Uterus (tissue), 3 donors: ENCODE measurements at regions not wholly inside any gene's neighbourhood (a gene's known extent, or its start where the extent isn't known, plus 50 kb on each side); places are given as distances from the start of the nearest gene placed in this dataset.

Experiments used
- DNase-seq, 2 donors: peaks; one replicate each; pipeline ENCODE4 v3.0.0-alpha.2; 2019 to 2020
- H3K27ac ChIP-seq, 2 donors: fragments of 200-600 bp; sonication (generic); 1 replicate in 1 of 2; 2 replicates in 1 of 2; pipeline ENCODE4 v1.5.1; 2016 to 2018
- H3K27me3 ChIP-seq, 2 donors: fragments of 200-600 bp; sonication (generic); one replicate each; pipeline ENCODE4 v1.5.1; 2018 to 2019; ENCODE audit warnings: control low read depth in 1 of 2
- H3K36me3 ChIP-seq, 2 donors: fragments of 200-600 bp; sonication (generic); one replicate each; pipeline ENCODE4 v1.5.1; 2019; ENCODE audit warnings: control low read depth in 1 of 2
- H3K4me1 ChIP-seq, 2 donors: fragments of 200-600 bp; sonication (generic); one replicate each; pipeline ENCODE4 v1.5.1; 2018 to 2019; ENCODE audit warnings: control low read depth in 1 of 2
- H3K4me3 ChIP-seq, 2 donors: fragments of 200-600 bp; sonication (generic); 1 replicate in 1 of 2; 2 replicates in 1 of 2; pipeline ENCODE4 v1.5.1; 2018 to 2019; ENCODE audit warnings: mild to moderate bottlenecking in 1 of 2
- H3K9me3 ChIP-seq, 2 donors: fragments of 200-600 bp; sonication (generic); one replicate each; pipeline ENCODE4 v1.5.1; 2019; ENCODE audit warnings: control low read depth in 1 of 2
- CTCF ChIP-seq, 4 experiments: fragments of 200-600 bp in 2 of 4; fragments of 450-650 bp in 2 of 4; sonication (generic) in 2 of 4; IDR thresholded peaks; one replicate each; pipeline ENCODE4 v1.5.1; 2016 to 2019; ENCODE audit warnings: antibody characterized with exemption in 4 of 4, mild to moderate bottlenecking in 2 of 4, moderate library complexity in 1 of 4
- POLR2A ChIP-seq, 2 donors: fragments of 450-650 bp; IDR thresholded peaks; one replicate each; pipeline ENCODE4 v1.6.1; 2016; ENCODE audit warnings: antibody characterized with exemption in 2 of 2, mild to moderate bottlenecking in 1 of 2, moderate library complexity in 1 of 2
- intact Hi-C: fragments of 100-400 bp; cut with DNase I; formaldehyde crosslinking; loops from one replicate; pipeline ENCODE4 v1.15.1; 2023; ENCODE audit warnings: low total_unique reads
- donor health status: DM: yes; HTN: yes; CAD: no.

- H3K27me3 ChIP-seq: no peaks in the 10 kb centered on the region
- H3K4me3 ChIP-seq: no peak overlapping the region
- H3K27ac ChIP-seq: no peak overlapping the region
- DNase-seq: no peak
- H3K9me3 ChIP-seq: no peaks in the 10 kb centered on the region
- H3K4me1 ChIP-seq: no peaks in the 10 kb centered on the region
- H3K36me3 ChIP-seq: no peaks in the 10 kb centered on the region
- intact Hi-C loops: no loop called here
- TF ChIP-seq CTCF (IDR thresholded peaks at IDR 0.05) (no peak), POLR2A (IDR thresholded peaks at IDR 0.05) (no peak)
Observed at GRCh38 chr16:75836347-75837010, 110.2 kb upstream of the CPHXL start.

GRCh38 chr16:75837264-75837663, 111.0 kb upstream of the CPHXL start:
- H3K4me1 ChIP-seq: no peaks in the 10 kb centered on the region
- H3K9me3 ChIP-seq: no peaks in the 10 kb centered on the region
- H3K27me3 ChIP-seq: no peaks in the 10 kb centered on the region
- no peak overlapping the region for H3K27ac ChIP-seq
- H3K4me3 ChIP-seq: no peak overlapping the region
- no peaks in the 10 kb centered on the region for H3K36me3 ChIP-seq
- intact Hi-C loops: no loop called here
- no peak for TF ChIP-seq POLR2A (IDR thresholded peaks at IDR 0.05)
- no peak for DNase-seq

GRCh38 chr16:75837681-75838080, 111.4 kb upstream of the CPHXL start:
- intact Hi-C loops: no loop called here
- H3K9me3 ChIP-seq: no peaks in the 10 kb centered on the region
- H3K27me3 ChIP-seq: no peaks in the 10 kb centered on the region
- no peak overlapping the region for H3K4me3 ChIP-seq
- H3K36me3 ChIP-seq: no peaks in the 10 kb centered on the region
- no peak overlapping the region for H3K27ac ChIP-seq
- no peaks in the 10 kb centered on the region for H3K4me1 ChIP-seq
- TF ChIP-seq CTCF (IDR thresholded peaks at IDR 0.05): no peak
- no peak for TF ChIP-seq POLR2A (IDR thresholded peaks at IDR 0.05)
- no peak for DNase-seq

GRCh38 chr16:75841517-75841916, 115.2 kb upstream of the CPHXL start:
- Histone ChIP-seq H3K27me3 (no peaks in the 10 kb centered on the region), H3K27ac (no peak overlapping the region), H3K36me3 (no peaks in the 10 kb centered on the region), H3K4me1 (no peaks in the 10 kb centered on the region), H3K9me3 (no peaks in the 10 kb centered on the region), H3K4me3 (no peak overlapping the region)
- no peak for DNase-seq
- TF ChIP-seq POLR2A (IDR thresholded peaks at IDR 0.05) (no peak), CTCF (IDR thresholded peaks at IDR 0.05) (no peak)
- intact Hi-C loops: no loop called here

- DNase-seq: no peak
- intact Hi-C loops: no loop called here
- TF ChIP-seq POLR2A (IDR thresholded peaks at IDR 0.05): no peak
- TF ChIP-seq CTCF (IDR thresholded peaks at IDR 0.05): no peak
Observed at GRCh38 chr16:75847172-75847571, 120.9 kb upstream of the CPHXL start.

GRCh38 chr16:75854152-75854551, 127.9 kb upstream of the CPHXL start:
- H3K27me3 ChIP-seq: no peaks in the 10 kb centered on the region
- no peaks in the 10 kb centered on the region for H3K9me3 ChIP-seq
- H3K4me1 ChIP-seq: no peaks in the 10 kb centered on the region
- H3K4me3 ChIP-seq: no peak overlapping the region
- intact Hi-C loops: no loop called here
- no peak for TF ChIP-seq CTCF (IDR thresholded peaks at IDR 0.05)
- no peak for TF ChIP-seq POLR2A (IDR thresholded peaks at IDR 0.05)
- no peaks in the 10 kb centered on the region for H3K36me3 ChIP-seq
- H3K27ac ChIP-seq: no peak overlapping the region
- DNase-seq: no peak

More at GRCh38 chr16:75847172-75847571, 120.9 kb upstream of the CPHXL start:
- Histone ChIP-seq H3K27ac (no peak overlapping the region), H3K4me1 (no peaks in the 10 kb centered on the region), H3K9me3 (no peaks in the 10 kb centered on the region), H3K36me3 (no peaks in the 10 kb centered on the region), H3K27me3 (no peaks in the 10 kb centered on the region), H3K4me3 (no peak overlapping the region)
